Fibroblast of lung (primary cell): ENCODE measurements at regions not wholly inside any gene's neighbourhood (a gene's known extent, or its start where the extent isn't known, plus 50 kb on each side); places are given as distances from the start of the nearest gene placed in this dataset.

Source experiments
- EZH2 ChIP-seq: IDR thresholded peaks from 2 replicates; pipeline ENCODE4 v1.5.1; 2012; ENCODE audit warnings: low read length, control low read depth, mild to moderate bottlenecking; ENCODE audit errors: missing control alignments
- TF ChIP-seq, protein P1 (sequence below), 2 donors: IDR thresholded peaks in 1 of 2; conservative IDR thresholded peaks in 1 of 2; 1 replicate in 1 of 2; 2 replicates in 1 of 2; pipeline ENCODE4 v1.5.1; 2011 to 2012; ENCODE audit warnings: low read length in 2 of 2, control low read depth in 1 of 2, inconsistent platforms in 1 of 2, low read depth in 1 of 2, mild to moderate bottlenecking in 1 of 2

DNA sequence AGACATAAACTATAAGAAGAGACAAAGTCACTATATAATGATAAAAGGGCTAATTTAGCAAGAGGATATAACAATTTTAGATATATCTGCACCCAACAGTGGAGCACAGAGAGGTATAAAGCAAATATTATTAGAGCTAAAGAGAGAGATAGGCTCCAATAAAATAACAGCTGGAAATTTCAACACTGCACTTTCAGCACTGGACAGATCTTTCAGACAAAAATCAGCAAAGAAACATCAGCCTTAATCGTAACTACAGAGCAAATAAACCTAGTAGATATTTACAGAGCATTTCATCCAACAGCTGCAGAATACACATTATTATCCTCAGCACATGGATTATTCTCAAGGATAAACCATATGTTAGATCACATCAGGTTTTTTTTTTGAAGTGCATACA is 642.9 kb downstream of the AMY1C start:
- TF ChIP-seq, protein P1, sequence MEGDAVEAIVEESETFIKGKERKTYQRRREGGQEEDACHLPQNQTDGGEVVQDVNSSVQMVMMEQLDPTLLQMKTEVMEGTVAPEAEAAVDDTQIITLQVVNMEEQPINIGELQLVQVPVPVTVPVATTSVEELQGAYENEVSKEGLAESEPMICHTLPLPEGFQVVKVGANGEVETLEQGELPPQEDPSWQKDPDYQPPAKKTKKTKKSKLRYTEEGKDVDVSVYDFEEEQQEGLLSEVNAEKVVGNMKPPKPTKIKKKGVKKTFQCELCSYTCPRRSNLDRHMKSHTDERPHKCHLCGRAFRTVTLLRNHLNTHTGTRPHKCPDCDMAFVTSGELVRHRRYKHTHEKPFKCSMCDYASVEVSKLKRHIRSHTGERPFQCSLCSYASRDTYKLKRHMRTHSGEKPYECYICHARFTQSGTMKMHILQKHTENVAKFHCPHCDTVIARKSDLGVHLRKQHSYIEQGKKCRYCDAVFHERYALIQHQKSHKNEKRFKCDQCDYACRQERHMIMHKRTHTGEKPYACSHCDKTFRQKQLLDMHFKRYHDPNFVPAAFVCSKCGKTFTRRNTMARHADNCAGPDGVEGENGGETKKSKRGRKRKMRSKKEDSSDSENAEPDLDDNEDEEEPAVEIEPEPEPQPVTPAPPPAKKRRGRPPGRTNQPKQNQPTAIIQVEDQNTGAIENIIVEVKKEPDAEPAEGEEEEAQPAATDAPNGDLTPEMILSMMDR (conservative IDR thresholded peaks at IDR 0.05 in 1 of 2, IDR thresholded peaks at IDR 0.05 in 1 of 2; ENCODE audit: low read depth in 1 of 2, low read length in 2 of 2), result no peak
- TF ChIP-seq EZH2, result no peak
